ENCODE measurements at regions not wholly inside any gene's neighbourhood (a gene's known extent, or its start where the extent isn't known, plus 50 kb on each side); places are given as distances from the start of the nearest gene placed in this dataset.

DNA sequence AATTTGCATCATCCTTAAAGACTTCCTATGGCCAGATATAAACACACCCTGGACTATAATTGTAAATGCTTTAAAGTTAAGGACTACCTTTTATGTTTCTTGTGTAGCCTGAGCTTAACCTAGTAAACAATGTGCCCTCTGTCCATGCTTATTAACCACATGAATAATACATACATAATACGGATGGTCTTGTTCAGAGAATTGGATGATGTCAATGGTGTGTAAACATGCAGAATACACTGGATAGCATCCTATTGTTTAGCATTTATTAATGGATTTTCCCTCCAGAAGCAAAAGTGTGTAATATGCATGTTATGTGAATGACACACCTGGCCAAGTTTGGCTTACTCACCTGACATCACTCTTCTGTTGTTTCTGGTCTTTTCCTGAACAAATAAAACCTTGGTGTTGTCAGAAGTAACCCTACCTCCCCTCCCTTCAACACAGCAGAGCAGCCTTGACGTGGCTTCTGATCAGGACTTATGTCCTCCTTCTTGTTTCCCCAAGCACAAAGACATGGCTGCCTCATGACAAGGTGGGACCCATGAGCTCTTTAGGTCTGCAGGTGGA is 517.9 kb downstream of the MTRR start:
- no peak for DNase-seq (ENCODE audit: low read depth)

DNA sequence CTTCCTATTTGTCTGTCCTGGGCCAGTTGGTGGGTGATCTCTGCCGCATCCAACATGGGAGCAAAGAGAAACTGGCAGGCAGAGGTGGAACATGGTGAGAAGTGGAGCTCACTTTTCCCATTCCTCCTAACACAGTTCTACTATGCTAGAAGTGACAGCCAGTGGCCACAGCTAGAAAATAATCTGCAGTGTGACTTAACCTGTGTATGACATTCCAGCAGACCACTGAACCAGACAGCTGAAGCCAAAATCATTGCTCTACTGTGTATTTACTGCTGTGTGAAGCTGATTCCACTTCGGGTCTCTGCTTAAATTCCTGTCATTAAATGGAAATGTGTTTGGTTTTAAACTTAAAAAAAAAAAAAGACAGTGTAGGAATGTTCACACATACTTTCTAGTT is 523.0 kb downstream of the MTRR start:
- no peak for DNase-seq (ENCODE audit: low read depth)

DNA sequence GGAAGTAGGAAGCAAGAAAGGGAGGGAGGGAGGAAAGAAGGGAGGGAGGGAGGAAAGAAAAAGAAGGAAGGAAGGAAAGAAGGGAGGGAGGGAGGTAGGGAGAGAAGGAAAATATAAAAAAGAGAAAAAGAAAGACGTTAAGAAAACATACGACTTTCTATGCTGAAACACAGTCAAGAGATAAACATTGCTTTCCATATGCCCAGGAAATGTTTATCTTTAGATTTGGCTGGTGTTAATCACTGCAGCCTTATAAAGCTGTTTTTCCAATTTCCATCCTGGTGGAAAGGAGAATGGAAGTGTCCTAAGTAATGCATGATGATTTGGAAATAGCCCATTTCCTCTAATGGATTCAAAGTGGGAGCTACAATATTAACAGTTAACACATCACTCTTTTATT is 524.3 kb downstream of the MTRR start:
- DNase-seq (ENCODE audit: low read depth) = no peak

DNA sequence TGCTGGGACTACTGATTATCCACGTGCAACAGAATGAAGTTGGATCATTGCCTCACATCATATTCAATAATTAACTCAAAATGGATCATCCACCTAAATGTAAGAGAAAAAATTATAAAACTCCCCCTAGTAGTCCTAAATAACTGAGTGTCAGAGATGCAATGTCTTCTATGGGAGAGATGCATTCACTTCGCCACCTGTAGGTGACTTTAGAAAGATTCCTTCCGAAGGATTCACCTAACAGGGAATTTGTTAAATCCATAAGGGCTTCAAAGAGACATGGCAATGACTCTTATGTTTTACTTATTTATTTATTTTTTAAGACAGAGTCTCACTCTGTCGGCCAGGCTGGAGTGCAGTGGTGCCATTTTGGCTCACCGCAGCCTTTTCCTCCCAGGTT is 526.0 kb downstream of the MTRR start:
- no peak for DNase-seq (ENCODE audit: low read depth)

DNA sequence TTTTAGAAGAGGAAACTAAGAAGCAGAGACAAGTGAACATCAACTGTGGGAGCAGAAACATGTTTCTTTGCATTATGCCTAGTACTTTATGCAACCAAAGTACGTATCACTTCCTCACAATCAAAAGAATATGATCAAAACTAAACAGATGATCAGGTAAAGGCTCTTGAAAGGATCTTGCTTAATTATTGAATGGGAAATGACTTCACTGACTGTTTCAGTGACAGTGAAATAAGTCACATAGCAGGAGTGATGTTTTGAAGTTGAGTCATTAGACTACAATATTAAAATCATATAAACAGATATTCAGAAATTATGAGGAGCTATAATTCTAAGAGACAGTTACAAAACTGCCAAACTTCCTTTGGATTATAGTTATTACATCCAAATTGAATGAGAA is 527.3 kb downstream of the MTRR start:
- DNase-seq (ENCODE audit: low read depth) = no peak

DNA sequence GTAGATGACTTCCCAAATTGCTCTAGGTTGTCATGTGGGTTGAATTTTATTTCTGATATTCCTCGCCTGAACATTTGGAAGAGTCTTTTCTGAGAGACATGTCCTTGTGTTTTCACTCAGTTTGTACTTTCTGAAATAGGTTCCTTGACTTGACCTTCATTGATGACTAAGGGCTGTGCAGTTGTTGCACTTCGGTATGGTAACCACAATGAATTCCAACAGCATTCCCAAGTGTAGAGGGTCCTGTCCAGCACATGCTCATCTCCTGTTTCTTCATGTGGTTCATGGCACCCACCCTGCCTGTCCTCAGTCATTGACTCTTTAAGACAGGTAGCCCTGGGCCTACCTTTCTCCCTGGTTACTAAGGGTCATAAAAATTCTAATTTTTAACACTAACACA is 527.8 kb downstream of the MTRR start:
- no peak for DNase-seq (ENCODE audit: low read depth)

DNA sequence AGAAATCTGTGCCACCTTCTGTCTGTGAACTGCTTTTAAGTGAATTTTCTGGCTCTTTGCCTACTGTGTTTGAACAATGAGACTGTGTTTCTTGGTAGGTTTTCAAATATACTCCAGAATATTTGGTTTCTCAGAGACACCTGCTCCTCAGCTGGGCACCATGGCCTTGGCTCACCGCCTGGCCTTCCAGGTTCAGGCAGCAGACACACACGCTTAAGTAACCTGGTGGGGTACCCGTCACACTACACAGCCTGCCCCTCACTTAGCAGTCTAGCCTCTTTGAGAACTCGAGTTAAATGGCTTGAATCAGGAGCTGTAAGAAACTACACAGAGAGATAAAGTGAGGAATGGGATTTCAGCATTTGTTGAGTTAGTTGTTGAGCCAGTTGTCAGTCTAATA is 530.5 kb downstream of the MTRR start:
- no peak for DNase-seq (ENCODE audit: low read depth)

DNA sequence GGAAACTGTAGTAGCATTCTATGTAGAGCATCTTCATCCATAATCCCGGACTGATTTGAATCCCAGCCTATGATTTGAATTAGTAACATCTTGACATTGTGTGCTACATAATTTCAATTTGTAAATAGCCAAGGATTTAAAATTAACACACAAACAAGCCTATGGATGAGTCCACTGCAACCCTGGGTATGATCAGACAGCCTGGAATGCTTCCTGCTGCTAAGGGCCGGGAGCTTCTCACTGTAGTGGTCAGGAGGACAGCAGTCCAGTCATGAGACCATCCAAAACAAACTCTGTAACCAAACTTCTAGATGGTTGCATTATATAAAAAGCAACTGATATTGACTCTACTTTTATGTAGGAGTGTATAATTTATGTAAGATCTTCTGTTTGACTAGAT is 539.3 kb downstream of the MTRR start:
- no peak for DNase-seq (ENCODE audit: low read depth)

DNA sequence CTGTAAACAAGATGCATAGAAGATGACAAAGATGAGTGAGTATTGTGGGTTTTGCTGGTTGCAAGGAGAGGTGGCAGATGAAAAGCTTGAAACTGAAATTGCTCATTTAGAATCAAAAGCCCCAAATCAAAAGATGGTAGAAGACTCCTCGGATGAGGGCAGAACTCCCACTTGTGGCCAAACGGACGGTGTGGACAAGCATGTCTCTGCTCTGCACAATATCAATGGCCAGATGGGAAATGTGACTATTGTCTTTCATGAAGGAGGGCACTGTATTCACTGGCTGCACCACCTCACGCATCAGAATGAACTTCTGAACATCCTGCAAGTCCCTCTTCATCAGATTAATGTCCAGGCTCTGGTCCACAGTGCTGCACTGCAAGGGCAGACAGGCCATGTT is 541.7 kb downstream of the MTRR start:
- DNase-seq (ENCODE audit: low read depth) = no peak

DNA sequence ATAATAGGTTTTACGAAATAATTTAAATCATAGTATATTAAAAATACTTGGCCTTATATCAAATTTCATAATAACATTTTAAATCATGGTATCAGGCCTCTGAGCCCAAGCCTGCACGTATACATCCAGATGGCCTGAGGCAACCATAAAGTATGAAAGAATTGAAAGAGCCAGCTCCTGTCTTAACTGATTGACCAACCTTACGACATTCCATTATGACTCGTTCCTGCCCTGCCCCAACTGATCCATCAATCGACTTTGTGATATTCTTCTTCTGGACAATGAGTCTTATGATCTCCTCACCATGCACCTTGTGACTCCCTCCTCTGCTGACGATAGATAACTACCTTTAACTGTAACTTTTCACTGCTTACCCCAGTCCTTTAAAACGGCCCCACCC is 545.0 kb downstream of the MTRR start:
- DNase-seq (ENCODE audit: low read depth) = no peak

DNA sequence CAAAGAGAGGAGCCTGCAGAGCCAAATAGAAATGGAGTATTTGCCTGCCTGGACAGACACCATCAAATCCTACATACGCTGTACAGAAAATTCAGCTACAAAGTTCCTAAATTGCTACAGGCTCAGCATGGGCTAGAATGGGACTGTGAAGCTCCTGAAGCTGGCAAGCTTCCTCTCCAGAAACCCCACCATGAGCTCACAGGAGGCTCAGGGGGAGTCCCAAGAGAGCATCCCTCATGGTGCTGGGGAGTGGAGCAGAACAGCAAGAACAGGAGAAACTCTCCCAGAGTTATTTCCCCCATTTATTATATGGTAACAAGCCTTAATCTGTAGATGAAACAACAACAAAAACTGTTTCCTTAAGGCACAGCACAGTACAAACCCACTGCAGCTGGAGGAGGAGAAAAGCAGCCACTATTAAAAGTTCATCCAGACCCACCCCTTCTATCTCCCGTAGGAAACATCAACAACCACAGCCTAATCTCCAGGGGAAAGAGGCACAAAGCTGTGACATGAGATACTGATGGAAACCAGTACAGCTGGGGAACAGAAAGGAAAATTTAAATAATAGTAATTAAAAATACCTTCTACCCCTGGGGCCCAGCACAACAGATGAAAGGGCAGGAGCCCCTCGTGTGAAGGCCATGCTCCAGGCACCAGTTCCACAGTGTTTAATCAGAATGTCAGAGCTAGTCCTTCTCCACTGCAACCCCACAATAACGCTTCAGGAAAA is 548.5 kb downstream of the MTRR start:
- DNase-seq (ENCODE audit: low read depth) = no peak

DNA sequence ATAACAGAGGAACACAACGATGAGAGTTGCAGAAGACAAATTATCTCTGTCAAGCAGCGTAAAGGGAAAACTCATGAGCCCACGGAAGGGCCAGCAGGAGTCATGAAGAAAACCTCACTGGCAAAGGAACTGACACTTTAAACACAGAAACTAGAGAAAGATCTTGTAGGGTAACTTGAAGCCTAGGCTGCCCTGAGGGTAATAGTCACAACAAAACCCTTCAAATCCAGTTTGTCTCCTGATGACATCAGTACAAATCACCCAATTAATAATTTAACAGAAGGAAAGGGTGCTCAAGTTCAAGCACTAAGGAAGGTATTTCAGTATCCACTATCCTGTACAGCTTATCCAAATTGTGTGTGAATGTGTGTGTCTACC is 549.1 kb downstream of the MTRR start:
- no peak for DNase-seq (ENCODE audit: low read depth)

DNA sequence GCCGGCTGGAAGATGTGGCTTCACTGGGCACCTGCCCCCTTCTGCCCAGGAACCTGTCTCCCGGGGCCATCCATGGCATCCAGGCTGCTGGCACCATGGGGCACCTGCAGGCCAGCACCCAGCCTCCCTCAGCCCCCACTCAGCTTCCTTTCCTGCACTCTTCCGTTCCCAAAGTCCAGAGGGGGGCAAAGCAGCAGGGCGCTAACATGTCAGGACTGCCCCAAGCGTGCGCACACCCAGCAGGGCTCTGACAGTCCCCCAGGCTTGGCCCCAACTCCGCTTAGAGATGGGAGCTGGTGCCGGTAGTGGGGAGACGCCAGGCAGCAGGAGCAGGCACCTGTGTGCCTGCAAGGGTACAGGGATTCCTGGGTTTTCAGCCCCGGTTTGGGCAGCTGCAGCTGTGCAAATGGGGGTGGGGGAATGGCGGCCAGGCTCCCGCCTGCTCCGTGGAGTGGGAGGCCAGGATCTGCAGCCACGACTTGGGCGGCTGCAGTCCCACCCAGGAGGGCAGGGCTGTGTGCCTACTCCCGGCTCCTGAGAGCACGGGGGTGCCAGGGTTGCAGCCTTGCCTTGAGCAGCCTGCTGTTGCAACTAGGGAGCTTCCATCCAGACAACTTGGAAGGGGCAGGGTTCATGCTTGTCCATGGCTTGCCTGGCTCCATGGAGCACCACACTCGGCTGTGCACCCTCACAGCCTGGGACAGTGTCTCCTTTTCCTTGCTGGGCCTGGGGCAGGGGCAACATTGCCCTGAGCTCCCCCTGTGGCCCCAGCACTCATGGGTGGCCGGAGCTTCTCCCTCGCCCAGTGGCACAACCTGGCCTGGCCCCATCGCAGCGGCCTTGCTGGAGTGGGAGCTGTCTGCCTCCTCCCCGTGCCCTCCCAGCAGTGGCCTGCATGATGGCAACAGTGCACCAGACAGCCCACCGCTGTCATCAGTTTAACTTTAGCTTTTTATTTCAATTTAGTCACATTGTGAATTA is 561.1 kb downstream of the MTRR start:
- DNase-seq (ENCODE audit: low read depth) = no peak

DNA sequence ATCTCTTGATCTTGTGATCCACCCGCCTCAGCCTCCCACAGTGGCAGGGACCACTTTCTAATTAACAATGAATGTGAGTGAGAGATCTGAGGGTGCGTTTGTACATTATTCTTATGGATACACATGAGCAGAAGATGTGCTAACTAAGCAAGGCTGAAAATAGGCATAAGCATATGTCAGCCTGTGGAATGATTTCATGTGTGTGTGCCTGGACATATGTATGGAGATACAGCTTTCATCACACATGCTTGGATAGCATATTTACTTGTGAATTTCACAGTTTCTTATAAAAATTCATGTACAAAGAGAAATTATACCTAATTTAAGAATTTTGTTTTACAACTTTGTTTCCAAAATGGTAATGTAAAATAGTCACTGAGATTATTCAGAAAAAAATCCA is 565.6 kb downstream of the MTRR start:
- DNase-seq (ENCODE audit: low read depth) = no peak

DNA sequence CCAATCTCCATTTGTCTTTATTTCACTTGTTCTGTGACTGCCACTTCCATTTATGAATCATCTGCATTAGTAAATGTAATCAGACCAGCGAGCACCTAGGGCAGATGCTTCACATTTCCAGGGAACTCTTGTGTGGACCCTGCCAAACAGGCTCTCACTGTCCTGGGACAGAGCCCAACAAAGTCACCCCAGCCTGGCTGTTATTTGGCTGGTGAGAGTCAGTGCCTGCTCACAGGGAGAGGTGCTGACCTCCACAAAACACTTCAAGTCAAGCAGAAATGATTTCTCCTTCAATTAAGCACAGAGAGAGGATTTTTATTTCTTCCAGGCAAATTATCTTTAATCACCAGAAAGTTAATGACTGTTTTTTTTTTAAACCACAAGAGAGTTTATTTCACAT is 568.0 kb downstream of the MTRR start:
- no peak for DNase-seq (ENCODE audit: low read depth)

DNA sequence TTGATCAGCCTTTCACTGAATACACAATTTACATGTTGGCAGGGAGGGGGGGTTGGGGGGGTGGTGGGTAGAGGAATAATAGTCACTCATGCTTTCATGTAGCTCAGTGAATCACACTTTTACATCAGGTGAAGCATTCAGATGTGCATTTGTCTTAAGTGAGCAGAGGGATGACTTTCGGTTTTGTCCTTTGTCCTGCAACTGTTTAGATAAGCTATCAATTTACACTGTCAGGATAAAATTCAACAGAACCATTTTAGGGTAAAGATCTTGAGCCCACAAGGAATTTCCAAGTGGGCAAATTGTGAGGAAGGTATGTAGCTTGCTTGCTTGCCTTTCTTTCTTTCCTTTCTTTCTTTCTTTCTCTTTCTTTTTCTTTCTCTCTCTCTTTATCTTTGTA is 576.2 kb downstream of the MTRR start:
- no peak for DNase-seq (ENCODE audit: low read depth)

DNA sequence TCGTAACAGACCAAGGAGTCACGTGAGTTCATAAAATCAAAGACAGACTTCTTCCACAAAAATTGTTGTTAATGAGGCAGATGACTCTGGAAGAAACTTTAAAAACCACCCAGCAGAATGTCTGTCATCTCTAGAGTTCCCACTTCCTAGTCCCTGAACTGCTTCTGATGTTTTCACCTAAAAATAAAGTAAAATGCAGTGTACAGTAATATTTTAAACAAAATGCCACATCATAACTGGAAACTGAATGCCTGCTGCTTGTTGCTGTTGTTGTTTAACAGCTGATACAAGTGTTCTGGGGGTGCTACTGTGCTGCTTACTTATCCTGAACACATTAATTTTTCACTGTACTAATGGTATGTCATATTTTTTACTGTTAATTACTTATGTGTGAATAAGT is 577.2 kb downstream of the MTRR start:
- DNase-seq (ENCODE audit: low read depth) = no peak

DNA sequence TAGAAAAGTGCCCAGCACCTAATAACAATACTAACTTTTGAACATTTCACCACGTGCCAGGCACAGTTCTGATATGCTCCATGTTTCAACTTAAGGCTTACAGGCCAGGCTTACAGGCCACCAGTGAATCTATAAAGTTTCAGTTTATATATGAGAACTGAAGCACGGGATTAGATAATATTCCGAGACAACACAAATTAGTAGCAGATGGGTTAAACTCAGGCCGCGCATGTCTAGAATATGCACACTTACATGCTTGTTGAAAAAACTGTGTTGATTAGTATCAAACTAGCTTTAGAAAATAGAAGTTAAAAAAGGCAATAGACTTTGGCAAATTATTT is 587.9 kb downstream of the MTRR start:
- DNase-seq (ENCODE audit: low read depth) = no peak

DNA sequence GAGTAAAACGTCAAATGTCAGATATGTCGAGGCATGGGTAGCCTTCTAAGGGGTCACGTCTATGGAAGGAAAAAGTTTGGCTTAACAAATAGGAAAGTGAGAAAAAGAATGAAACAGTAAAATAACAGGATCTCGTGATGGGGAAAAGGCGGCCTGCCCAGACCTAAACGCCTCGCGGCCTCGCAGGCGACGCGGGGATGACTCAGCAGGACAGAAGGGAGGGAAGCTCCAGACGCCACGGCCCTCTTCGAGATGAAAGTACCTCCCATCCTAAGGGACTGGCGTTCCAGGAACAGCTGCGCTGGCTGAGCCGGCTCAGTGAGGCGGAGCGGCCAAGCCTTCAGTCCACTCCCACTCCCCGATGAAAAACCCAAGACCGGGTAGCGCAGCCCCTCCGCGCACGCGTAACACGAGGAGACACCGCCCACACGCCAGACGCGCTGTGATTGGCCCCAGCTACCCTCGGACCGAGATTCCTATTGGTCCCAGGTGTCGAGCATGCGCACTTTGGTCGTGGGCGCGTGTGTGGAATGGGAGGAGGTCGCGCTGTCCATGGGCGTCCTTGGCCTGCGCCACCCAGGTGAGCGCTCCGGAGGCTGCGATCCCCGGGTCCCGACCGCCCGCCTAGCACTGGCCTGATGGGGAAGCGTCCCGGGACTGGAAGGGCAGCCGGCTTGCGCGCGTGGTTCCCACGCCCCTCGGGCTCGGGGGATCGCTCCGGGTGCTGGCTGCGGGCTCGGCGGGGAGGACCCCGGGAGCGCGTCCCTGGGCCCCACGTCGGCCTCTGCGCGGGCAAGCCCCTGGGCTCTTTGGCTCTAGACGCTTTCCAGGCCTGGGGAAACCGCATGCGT is 588.5 kb downstream of the MTRR start:
- DNase-seq (ENCODE audit: low read depth) = peak; percentile 94

DNA sequence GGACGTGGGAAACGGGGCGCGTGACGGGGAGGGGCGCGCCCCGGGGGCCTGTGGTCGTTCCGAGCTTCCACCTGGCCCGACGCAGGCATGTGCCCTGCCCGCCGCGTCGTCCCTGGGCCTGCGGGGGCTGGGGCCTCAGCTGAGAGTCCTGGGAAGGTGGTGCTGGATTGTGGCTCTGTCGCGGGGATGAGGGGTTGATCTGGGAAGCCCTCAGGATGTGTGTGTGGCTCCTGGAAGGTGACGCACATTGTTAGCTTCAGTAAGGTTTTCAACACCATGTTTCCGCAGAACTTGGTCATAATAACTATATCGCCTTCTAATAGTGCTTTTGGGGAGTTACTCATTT is 589.1 kb downstream of the MTRR start:
- no peak for DNase-seq (ENCODE audit: low read depth)

DNA sequence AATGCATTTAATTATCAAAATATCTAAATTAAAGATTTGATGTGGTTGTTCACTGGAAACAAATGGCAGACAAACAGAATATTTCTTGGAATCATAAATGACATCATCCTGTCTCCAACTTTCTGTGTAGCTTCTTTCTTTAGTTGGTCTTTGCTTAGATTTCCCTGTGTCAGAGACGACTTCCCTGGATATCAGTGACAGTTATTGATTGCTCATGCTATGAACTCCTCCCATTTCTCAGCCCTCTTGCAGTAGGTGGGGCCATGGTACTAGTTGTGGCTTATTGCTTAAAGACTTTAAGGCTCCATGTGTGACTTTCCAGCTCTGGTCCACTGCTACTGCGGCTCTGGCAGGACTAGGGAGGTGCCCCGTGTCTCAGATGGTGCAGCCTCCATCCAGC is 592.6 kb downstream of the MTRR start:
- DNase-seq (ENCODE audit: low read depth) = no peak

DNA sequence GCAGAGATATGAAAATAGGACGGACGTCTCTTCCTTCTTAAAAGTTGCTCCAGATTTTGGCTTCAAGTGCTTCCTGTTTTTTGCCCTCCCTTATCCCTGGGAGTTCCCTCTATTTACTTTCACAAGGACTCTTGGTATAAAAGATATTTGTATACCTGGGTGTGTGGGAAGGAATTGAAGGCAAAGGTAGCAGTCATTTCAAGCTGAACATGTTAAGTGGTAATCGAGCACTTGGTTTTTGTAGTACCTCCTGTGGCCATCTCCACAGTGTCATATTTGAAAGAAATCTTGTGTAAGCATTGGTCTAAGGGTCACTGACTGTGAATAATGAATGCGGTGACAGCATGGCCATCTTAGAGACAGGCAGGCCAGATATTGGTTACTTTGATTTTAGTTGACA is 593.6 kb downstream of the MTRR start:
- no peak for DNase-seq (ENCODE audit: low read depth)
